ENCODE measurements at regions not wholly inside any gene's neighbourhood (a gene's known extent, or its start where the extent isn't known, plus 50 kb on each side); places are given as distances from the start of the nearest gene placed in this dataset.

DNA sequence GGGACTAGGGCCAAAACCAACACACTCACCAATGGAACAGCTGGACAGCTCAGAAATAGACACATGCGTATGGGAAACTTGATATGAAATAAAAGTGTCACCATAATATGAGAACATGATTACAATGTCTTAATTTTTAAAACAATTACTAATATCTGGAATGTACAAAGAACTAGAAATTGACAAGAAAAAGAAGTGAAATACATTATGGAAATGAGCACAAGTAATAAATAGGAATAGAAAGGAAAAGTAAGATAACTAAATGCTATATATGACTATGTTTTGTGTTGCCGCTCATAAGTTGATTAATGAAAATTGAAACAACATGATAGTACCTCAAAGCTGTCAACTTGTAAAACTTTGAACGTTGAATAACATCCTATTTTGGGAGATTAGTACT is 801.1 kb downstream of the SLITRK5 start (continued):
- TF ChIP-seq, protein P1, sequence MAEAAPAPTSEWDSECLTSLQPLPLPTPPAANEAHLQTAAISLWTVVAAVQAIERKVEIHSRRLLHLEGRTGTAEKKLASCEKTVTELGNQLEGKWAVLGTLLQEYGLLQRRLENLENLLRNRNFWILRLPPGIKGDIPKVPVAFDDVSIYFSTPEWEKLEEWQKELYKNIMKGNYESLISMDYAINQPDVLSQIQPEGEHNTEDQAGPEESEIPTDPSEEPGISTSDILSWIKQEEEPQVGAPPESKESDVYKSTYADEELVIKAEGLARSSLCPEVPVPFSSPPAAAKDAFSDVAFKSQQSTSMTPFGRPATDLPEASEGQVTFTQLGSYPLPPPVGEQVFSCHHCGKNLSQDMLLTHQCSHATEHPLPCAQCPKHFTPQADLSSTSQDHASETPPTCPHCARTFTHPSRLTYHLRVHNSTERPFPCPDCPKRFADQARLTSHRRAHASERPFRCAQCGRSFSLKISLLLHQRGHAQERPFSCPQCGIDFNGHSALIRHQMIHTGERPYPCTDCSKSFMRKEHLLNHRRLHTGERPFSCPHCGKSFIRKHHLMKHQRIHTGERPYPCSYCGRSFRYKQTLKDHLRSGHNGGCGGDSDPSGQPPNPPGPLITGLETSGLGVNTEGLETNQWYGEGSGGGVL (CRISPR knock-in tag; IDR thresholded peaks at IDR 0.05): no peak
- TF ChIP-seq, protein P2, sequence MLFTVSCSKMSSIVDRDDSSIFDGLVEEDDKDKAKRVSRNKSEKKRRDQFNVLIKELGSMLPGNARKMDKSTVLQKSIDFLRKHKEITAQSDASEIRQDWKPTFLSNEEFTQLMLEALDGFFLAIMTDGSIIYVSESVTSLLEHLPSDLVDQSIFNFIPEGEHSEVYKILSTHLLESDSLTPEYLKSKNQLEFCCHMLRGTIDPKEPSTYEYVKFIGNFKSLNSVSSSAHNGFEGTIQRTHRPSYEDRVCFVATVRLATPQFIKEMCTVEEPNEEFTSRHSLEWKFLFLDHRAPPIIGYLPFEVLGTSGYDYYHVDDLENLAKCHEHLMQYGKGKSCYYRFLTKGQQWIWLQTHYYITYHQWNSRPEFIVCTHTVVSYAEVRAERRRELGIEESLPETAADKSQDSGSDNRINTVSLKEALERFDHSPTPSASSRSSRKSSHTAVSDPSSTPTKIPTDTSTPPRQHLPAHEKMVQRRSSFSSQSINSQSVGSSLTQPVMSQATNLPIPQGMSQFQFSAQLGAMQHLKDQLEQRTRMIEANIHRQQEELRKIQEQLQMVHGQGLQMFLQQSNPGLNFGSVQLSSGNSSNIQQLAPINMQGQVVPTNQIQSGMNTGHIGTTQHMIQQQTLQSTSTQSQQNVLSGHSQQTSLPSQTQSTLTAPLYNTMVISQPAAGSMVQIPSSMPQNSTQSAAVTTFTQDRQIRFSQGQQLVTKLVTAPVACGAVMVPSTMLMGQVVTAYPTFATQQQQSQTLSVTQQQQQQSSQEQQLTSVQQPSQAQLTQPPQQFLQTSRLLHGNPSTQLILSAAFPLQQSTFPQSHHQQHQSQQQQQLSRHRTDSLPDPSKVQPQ (CRISPR knock-in tag; IDR thresholded peaks at IDR 0.05; ENCODE audit: borderline replicate concordance): no peak

- BruUV-seq (replicated peaks): no TSS peak
- Histone ChIP-seq H3K9ac (ENCODE audit: insufficient read depth in 1 of 2, low read depth in 2 of 2, low read length in 2 of 2) (no peak overlapping the region), H4K20me1 (replicated peaks; ENCODE audit: control insufficient read depth, insufficient read depth, low read length) (no peaks in the 10 kb centered on the region), H3K36me3 (ENCODE audit: control insufficient read depth, insufficient read depth, low read length) (no peaks in the 10 kb centered on the region), H3K4me2 (ENCODE audit: insufficient read depth, low read length) (no peak overlapping the region), H3K9me3 (replicated peaks; ENCODE audit: control insufficient read depth, insufficient read depth, low read depth, low read length) (no peaks in the 10 kb centered on the region), H3K9me1 (ENCODE audit: control insufficient read depth, insufficient read depth, low read length) (no peaks in the 10 kb centered on the region), H2AFZ (ENCODE audit: low read depth, low read length) (no peak overlapping the region), H3K27me3 (ENCODE audit: control insufficient read depth in 2 of 2, insufficient read depth in 2 of 2, low read length in 2 of 2) (no peaks in the 10 kb centered on the region), H3K4me3 (no peak overlapping the region), H3K79me2 (ENCODE audit: control insufficient read depth, insufficient read depth, low read length) (no peaks in the 10 kb centered on the region), H3K4me1 (replicated peaks in 1 of 2; ENCODE audit: control insufficient read depth in 2 of 2, insufficient read depth in 2 of 2, low read length in 2 of 2) (no peaks in the 10 kb centered on the region), H3K27ac (ENCODE audit: extremely low read depth, low read depth, low read length) (no peak overlapping the region)
- in situ Hi-C loops (cut with MboI): no loop called here
- intact Hi-C loops (cut with micrococcal nuclease): no loop called here
- ATAC-seq (no peak), FAIRE-seq (no peak), DNase-seq (ENCODE audit: extremely low read depth in 1 of 4, low spot score in 3 of 4) (no peak)
- WGBS (ENCODE audit: insufficient coverage, low coverage, missing lambda C conversion rate): 14% methylated on average over 1 of the region's 1 CpG
- ChIA-PET CTCF (ENCODE audit: low intra/inter-chr PET ratio) (no interaction called here), POLR2A (no interaction called here)
- TF ChIP-seq ZNF184 (CRISPR knock-in tag; IDR thresholded peaks at IDR 0.05): no peak
- no peak for TF ChIP-seq BRD4 (IDR thresholded peaks at IDR 0.05)
- TF ChIP-seq POLR2B (IDR thresholded peaks at IDR 0.05; ENCODE audit: low read depth, partially characterized antibody): no peak
- TF ChIP-seq SRSF7 (optimal IDR thresholded peaks at IDR 0.05; ENCODE audit: low read depth, low read length): no peak
- no peak for TF ChIP-seq MCM3 (IDR thresholded peaks at IDR 0.05)
- no peak for TF ChIP-seq ZBTB17 (CRISPR knock-in tag; IDR thresholded peaks at IDR 0.05)
- TF ChIP-seq ZNF134 (CRISPR knock-in tag; conservative IDR thresholded peaks at IDR 0.05): no peak
- TF ChIP-seq ZNF217 (CRISPR knock-in tag; IDR thresholded peaks at IDR 0.05): no peak
- no peak for TF ChIP-seq ZNF24 (IDR thresholded peaks at IDR 0.05)
- TF ChIP-seq ZNF77 (CRISPR knock-in tag; IDR thresholded peaks at IDR 0.05): no peak
- TF ChIP-seq KDM5B (IDR thresholded peaks at IDR 0.05; ENCODE audit: insufficient replicate concordance, low read depth, low read length): no peak
- no peak for TF ChIP-seq EWSR1 (IDR thresholded peaks at IDR 0.05; ENCODE audit: borderline replicate concordance, low read depth, partially characterized antibody)
- no peak for TF ChIP-seq IFI16 (CRISPR knock-in tag; IDR thresholded peaks at IDR 0.05)
- TF ChIP-seq SRF (CRISPR knock-in tag; IDR thresholded peaks at IDR 0.05): no peak
- TF ChIP-seq, protein P3, sequence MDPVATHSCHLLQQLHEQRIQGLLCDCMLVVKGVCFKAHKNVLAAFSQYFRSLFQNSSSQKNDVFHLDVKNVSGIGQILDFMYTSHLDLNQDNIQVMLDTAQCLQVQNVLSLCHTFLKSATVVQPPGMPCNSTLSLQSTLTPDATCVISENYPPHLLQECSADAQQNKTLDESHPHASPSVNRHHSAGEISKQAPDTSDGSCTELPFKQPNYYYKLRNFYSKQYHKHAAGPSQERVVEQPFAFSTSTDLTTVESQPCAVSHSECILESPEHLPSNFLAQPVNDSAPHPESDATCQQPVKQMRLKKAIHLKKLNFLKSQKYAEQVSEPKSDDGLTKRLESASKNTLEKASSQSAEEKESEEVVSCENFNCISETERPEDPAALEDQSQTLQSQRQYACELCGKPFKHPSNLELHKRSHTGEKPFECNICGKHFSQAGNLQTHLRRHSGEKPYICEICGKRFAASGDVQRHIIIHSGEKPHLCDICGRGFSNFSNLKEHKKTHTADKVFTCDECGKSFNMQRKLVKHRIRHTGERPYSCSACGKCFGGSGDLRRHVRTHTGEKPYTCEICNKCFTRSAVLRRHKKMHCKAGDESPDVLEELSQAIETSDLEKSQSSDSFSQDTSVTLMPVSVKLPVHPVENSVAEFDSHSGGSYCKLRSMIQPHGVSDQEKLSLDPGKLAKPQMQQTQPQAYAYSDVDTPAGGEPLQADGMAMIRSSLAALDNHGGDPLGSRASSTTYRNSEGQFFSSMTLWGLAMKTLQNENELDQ (CRISPR knock-in tag; IDR thresholded peaks at IDR 0.05; ENCODE audit: borderline replicate concordance): no peak
Observed at GRCh38 chr13:88483202-88483601, 812.0 kb downstream of the SLITRK5 start.

All from K562 (cell line).